ENCODE measurements at regions not wholly inside any gene's neighbourhood (a gene's known extent, or its start where the extent isn't known, plus 50 kb on each side); places are given as distances from the start of the nearest gene placed in this dataset.
"Not testable (repeated sequence)": the region's sequence is repeated elsewhere in the genome, so short reads cannot be mapped to it uniquely, and the experiment has no call there.

DNA sequence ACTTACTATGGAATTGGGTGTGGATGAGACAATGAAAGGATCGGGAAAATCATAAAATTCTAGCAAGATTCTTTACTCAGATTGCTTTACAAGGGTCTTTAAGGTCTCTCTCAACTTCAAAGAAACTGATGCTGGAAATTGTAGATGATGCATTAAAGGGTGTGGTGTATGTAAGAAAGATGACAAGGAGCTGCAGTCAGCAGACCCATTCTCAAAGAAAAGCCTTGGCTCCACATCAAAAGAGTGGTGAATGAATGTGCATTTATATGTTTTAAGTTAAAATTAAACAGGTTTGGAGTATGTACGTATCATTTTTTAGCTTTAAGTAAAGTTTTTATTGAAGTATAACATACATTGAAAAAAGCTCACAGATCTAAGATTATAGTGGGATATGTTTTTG is 194.5 kb downstream of the C12orf75 start:
- DNase-seq (ENCODE audit: low spot score) = no peak

DNA sequence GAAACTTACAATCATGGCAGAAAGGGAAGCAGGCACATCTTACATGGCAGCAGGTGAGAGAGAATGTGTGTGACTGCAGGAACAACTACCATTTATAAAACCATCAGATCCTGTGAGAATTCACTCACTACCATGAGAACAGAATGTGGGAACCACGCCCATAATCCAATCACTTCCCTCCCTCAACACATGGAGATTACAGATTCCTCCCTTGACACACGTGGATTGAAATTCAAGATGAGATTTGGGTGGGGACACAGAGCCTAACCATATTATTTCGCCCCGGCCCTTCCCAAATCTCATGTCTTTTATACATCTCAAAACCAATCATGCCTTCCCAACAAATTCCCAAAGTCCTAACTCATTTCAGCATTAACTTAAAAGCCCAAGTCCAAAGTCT is 203.6 kb downstream of the C12orf75 start:
- DNase-seq (ENCODE audit: low spot score) = no peak

- not testable (repeated sequence) for DNase-seq (ENCODE audit: low spot score)
These were observed 204.5 kb downstream of the C12orf75 start for GRCh38 chr12:105535033-105535432.

DNA sequence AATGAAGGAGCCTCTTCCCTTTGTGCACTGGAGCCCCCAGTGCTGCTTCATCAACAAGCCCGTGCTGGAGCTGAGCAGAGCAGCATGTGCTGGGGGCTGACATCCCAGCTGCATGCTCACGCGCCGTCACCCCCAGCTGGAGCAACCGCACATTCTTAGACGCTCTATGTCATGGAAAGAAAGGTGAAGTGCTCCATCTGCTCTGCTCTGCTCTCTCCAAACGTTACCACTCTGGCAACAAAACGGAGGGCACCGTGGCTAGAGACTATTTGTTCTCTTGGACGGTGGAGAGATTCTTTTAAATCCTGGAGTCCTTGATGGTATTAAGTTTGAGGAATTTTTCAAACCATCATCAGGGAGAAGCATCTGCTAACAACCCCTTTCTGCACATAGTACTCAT is 208.4 kb downstream of the C12orf75 start:
- no peak for DNase-seq (ENCODE audit: low spot score)

DNA sequence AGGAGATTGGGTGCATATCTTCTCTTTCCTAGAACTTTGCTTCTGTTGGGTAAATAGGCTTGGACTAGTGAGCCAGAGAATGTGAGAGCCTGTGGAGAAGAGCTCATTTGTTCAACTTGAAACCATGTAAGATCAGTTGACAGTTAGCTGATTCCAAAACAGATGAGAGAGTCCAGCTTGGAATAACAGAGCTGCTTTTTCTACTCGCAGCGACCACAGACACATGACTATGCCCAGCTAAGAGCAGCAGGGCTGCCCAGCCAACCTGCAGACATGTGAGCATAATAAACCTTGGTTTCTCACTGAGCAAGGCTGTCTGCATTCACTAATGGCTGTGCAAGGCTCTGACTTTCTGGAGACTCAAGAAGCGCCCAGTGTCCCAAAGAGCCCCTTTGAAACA is 209.2 kb downstream of the C12orf75 start:
- no peak for DNase-seq (ENCODE audit: low spot score)

- peak; percentile 57 for DNase-seq (ENCODE audit: low spot score)
These were observed 217.3 kb downstream of the C12orf75 start for GRCh38 chr12:105547786-105548185.

- DNase-seq (ENCODE audit: low spot score) = no peak
These were observed 218.1 kb downstream of the C12orf75 start for GRCh38 chr12:105548626-105549025.

GRCh38 chr12:105552056-105552455 is 221.6 kb downstream of the C12orf75 start:
- no peak for DNase-seq (ENCODE audit: low spot score)

DNA sequence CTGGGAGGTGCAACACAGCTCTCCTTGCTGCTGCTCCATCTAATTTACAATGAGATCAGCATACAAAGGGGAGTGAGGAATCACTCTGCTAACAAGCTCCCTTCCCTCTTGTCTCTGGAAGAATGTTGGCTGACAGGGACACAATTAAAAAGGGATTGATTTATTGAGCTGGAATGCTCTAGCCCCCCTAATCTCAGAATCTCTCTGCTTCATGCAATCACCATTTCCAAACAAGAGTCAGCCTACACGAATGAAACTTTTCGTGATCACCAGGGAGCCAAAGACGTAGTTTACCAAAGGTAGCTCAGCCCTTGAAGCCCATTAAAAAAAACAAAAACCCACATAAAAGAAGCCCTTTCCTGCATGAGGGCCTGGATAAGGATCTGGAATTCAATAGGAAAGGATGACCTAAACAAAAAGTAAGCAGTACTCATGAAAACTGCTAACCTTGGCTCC is 223.8 kb downstream of the C12orf75 start:
- peak; percentile 45 for DNase-seq (ENCODE audit: low spot score)

DNA sequence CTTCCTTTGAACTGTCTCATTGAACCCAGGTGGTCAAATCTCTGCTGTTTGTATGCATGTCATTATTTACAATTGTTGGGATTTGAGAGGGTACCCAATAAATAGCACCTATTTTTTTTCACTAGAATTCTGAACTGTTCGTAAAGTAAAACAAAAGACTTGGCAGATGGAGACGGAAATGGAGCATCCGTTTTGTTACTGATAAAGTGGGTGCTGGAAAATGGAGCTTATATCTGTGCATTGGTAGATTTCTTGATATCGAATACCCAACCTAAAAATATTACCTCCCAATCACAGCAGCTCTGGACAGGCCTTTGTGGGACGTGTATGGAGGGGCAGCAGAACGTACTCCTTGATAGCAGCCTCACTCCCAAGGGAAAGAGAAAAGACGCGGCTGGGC is 224.4 kb downstream of the C12orf75 start:
- DNase-seq (ENCODE audit: low spot score) = no peak

DNA sequence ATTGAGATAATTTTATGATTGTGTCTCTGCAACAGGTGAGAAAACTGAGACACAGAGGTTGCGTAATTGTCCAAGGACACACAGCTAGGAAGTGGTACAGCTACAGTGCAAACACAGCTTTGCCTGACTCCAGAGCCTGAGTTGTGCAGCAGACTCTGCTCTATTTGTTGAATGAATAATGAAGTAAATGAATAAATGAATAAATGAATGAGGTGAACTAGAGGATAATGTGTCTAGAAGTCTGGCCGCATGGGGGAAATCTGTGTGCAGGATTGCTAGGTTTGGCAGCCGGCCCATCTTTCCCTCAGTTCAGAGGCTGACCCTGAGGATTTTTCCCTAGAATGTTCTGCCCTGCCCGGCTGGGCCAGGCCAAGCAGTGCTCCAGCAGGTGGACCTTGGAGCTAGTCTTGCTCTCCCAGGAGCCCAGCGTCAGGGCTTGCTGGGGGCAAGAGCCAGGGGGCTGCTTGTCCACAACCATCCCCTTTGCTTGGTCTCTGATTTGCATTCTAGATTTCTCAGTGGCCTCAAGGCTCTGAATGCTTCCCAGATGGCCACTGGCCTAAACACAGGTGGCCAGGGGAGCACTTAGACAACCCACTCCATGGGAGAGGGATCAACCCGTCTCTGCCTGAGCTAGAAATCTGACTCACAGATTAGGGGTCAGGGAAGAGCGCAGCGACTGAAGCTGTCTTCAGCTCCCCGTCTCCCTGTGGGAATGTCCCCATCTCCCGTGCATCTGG is 225.2 kb downstream of the C12orf75 start:
- peak; percentile 19 for DNase-seq (ENCODE audit: low spot score)

DNA sequence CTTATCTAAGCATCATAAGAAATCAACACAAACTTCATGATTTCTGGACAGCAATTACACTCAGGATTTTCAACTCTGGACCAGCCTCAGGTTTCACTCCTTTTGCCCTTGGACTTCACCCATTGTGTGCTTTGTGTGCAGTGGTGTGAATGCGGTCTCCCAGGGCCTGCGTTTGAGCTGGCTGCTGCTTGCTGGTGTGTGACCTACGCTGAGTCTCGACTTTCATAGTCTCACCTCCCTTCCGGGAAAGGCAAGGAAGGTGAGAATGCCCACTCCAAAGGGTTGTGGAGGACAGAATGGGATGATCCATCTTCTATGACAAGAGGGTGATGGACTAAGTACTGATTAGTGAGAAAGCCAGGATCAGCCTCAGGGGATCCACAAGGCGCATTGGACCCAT is 228.8 kb downstream of the C12orf75 start:
- DNase-seq (ENCODE audit: low spot score) = no peak

- DNase-seq (ENCODE audit: low spot score) = no peak
These were observed 231.2 kb downstream of the C12orf75 start for GRCh38 chr12:105561546-105562198.

DNA sequence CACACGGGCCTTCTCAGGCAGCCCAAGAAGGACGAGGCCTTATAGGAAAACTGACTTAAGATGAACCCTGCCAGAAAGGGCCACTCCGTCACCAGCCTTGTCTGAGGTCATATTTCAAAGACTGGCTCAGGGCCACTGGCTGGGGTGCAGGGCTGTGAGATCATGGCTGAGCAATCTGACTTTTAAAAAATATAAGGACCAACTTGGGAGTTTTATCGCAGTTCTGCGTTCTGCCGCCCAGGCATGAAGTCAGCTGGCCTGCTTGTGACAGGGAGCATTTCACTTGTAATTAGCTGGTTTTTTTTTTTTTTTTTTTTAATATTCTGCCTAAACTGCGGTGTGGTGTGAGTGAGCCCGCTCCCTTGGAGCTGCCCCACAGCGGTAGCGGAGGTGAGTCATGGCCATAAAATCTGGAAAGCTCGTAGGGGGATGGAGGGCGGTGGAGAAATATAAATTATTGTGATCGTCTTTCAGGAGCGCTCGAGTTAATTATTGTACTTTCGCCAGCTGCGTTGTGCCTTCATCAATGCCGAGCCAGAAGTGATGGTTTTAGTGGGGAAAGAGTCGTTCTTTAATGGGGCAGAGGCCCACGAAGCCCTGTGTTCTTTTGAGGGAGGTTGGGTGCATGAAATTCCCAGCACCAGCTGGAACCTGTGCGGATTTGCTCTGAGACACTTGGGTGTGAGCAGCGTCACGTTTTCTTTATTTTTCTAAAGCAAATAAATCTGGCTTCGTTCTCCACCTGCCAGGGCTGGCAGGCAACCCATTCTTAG is 231.9 kb downstream of the C12orf75 start:
- peak; percentile 90 for DNase-seq (ENCODE audit: low spot score)

DNA sequence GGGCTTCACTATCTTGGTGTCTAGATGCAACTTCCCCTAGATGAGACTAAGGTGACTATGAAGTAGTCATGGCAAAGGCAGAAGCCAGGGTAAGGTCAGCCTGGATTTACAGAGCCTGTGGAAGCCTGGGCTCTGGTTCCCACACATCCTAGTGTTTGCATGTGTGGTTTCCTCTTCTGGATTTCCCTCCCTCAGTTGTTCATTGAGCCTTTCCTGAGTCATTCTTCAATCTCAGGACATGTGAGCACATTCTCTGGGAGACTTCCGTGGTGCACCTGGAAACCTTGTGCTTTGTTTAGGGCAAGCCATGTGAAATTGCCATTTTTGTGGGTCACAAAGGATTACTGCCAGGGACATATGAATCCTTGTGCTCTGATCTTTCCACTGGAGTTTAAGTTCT is 236.6 kb downstream of the C12orf75 start:
- DNase-seq (ENCODE audit: low spot score) = no peak

DNA sequence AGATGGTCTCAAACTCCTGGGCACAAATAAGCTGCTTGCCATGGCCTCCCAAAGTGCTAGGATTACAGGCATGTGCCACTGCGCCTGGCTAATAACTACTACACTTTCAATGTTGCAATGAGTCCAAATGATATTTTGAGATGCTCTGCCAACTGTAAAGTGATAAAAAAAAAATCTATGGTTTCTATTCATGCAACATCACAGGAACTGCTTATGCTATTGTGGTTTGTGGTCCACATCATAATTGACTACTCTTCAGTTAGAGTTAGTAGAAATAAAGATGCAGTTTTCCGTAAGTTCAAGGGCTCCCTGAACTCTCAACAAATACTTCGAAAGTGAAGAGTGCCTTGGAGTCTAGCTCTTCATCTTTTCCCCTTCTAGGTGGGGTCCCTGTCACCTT is 239.4 kb downstream of the C12orf75 start:
- DNase-seq (ENCODE audit: low spot score) = no peak

GRCh38 chr12:105570944-105571343 is 240.5 kb downstream of the C12orf75 start:
- DNase-seq (ENCODE audit: low spot score) = no peak

DNA sequence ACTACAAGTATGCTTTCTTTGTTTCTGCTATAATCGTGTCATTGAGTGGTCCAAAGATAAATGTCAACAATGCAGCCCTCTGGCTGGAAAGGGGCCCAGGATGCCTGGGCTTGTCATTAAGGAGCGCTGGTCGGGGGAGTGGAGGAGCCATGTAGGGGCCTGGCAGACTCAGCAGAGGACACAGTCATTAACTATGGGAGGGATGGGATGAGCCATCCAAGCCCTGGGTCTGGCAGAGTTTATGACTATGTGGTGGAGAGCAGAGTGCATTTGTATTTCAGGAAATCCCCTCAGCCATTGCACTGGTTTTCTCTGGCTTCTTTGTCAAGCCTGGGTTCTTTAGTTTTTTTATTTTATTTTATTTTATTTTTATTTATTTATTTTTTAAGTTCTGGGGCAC is 243.1 kb downstream of the C12orf75 start:
- DNase-seq (ENCODE audit: low spot score) = no peak

GRCh38 chr12:105574056-105574715 is 243.7 kb downstream of the C12orf75 start:
- DNase-seq (ENCODE audit: low spot score) = no peak

DNA sequence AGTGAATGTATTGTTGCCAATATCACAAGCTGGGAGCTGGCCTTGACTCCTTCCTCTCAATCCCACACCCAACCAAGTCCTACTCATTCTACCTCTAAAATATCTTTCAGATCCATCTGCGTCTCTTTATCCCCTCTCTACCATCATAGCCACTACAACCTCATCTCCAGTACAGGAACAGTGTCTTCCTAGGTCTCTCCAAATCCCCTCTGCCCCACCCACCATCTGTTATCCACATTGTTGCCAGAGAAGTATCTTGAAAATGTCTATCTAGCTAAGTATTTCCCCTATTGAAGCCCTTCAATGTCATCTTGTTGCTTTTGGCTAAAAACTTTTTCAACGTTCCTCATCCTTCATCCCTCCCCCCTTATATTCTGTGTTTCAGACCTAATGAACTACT is 244.7 kb downstream of the C12orf75 start:
- no peak for DNase-seq (ENCODE audit: low spot score)

GRCh38 chr12:105576261-105576660 is 245.8 kb downstream of the C12orf75 start:
- no peak for DNase-seq (ENCODE audit: low spot score)

GRCh38 chr12:105580821-105581352 is 250.4 kb downstream of the C12orf75 start:
- DNase-seq (ENCODE audit: low spot score) = peak; percentile 79
